HG02943 (cell line): ENCODE measurements at regions not wholly inside any gene's neighbourhood (a gene's known extent, or its start where the extent isn't known, plus 50 kb on each side); places are given as distances from the start of the nearest gene placed in this dataset.
"Not testable (repeated sequence)": the region's sequence is repeated elsewhere in the genome, so short reads cannot be mapped to it uniquely, and the experiment has no call there.

Source experiments
- ATAC-seq: cut with Tn5 transposase; IDR thresholded peaks from one replicate; pipeline ENCODE4 v1.9.1; 2021; ENCODE audit warnings: mild to moderate bottlenecking, low read depth, moderate library complexity; ENCODE audit not compliant: unreplicated experiment

- no peak for ATAC-seq
Observed at GRCh38 chr2:22361571-22361970, 1023.4 kb upstream of the KLHL29 start.

GRCh38 chr2:22375096-22375495, 1009.9 kb upstream of the KLHL29 start:
- no peak for ATAC-seq

GRCh38 chr2:22377268-22377667, 1007.7 kb upstream of the KLHL29 start:
- no peak for ATAC-seq

GRCh38 chr2:22382479-22383169, 1002.4 kb upstream of the KLHL29 start:
- no peak for ATAC-seq

GRCh38 chr2:22397847-22398246, 987.1 kb upstream of the KLHL29 start:
- no peak for ATAC-seq

- no peak for ATAC-seq
Observed at GRCh38 chr2:22403748-22404147, 981.2 kb upstream of the KLHL29 start.

GRCh38 chr2:22406625-22407024, 978.4 kb upstream of the KLHL29 start:
- no peak for ATAC-seq

- ATAC-seq, result no peak
Observed at GRCh38 chr2:22420076-22420475, 964.9 kb upstream of the KLHL29 start.

- ATAC-seq, result no peak
Observed at GRCh38 chr2:22442051-22442450, 942.9 kb upstream of the KLHL29 start.

GRCh38 chr2:22444281-22444680, 940.7 kb upstream of the KLHL29 start:
- ATAC-seq, result no peak

- no peak for ATAC-seq
Observed at GRCh38 chr2:22449696-22450095, 935.3 kb upstream of the KLHL29 start.

GRCh38 chr2:22450831-22451230, 934.1 kb upstream of the KLHL29 start:
- no peak for ATAC-seq

GRCh38 chr2:22454826-22455485, 930.0 kb upstream of the KLHL29 start:
- no peak for ATAC-seq

GRCh38 chr2:22458440-22458839, 926.5 kb upstream of the KLHL29 start:
- no peak for ATAC-seq

GRCh38 chr2:22475103-22475502, 909.9 kb upstream of the KLHL29 start:
- not testable (repeated sequence) for ATAC-seq

GRCh38 chr2:22478329-22478728, 906.6 kb upstream of the KLHL29 start:
- ATAC-seq, result no peak

- ATAC-seq, result no peak
Observed at GRCh38 chr2:22481486-22482259, 903.3 kb upstream of the KLHL29 start.

- ATAC-seq, result no peak
Observed at GRCh38 chr2:22483036-22483435, 901.9 kb upstream of the KLHL29 start.

GRCh38 chr2:22485486-22485885, 899.5 kb upstream of the KLHL29 start:
- ATAC-seq, result no peak

GRCh38 chr2:22486343-22486742, 898.6 kb upstream of the KLHL29 start:
- ATAC-seq, result no peak

GRCh38 chr2:22487036-22487435, 897.9 kb upstream of the KLHL29 start:
- no peak for ATAC-seq

- ATAC-seq, result no peak
Observed at GRCh38 chr2:22487541-22487940, 897.4 kb upstream of the KLHL29 start.
